Breast epithelium (tissue), 4 donors: ENCODE measurements at regions not wholly inside any gene's neighbourhood (a gene's known extent, or its start where the extent isn't known, plus 50 kb on each side); places are given as distances from the start of the nearest gene placed in this dataset.

Experiments used
- DNase-seq, 2 donors: peaks; one replicate each; pipeline ENCODE4 v3.0.0-alpha.2; 2019; ENCODE audit warnings: low spot score in 2 of 2
- H3K27ac ChIP-seq, 2 donors: fragments of 200-600 bp; sonication (generic) in 1 of 2; one replicate each; pipeline ENCODE4 v1.5.1; 2016 to 2019; ENCODE audit warnings: mild to moderate bottlenecking in 1 of 2
- H3K27me3 ChIP-seq, 2 donors: fragments of 200-600 bp; sonication (generic) in 1 of 2; one replicate each; pipeline versions ENCODE4 v1.5.1 to v1.6.0; 2017 to 2019; ENCODE audit warnings: control low read depth in 1 of 2, mild to moderate bottlenecking in 1 of 2
- H3K36me3 ChIP-seq: fragments of 200-600 bp; one replicate; pipeline ENCODE4 v1.5.1; 2019
- H3K4me1 ChIP-seq, 2 donors: fragments of 200-600 bp; sonication (generic); one replicate each; pipeline ENCODE4 v1.5.1; 2016 to 2019; ENCODE audit warnings: control low read depth in 1 of 2
- H3K4me3 ChIP-seq, 3 donors: fragments of 200-600 bp; sonication (generic); 1 replicate in 2 of 3; 2 replicates in 1 of 3; pipeline ENCODE4 v1.5.1; 2016 to 2019; ENCODE audit warnings: mild to moderate bottlenecking in 3 of 3, moderate library complexity in 2 of 3
- H3K9me3 ChIP-seq, 2 donors: fragments of 200-600 bp; sonication (generic) in 1 of 2; one replicate each; pipeline ENCODE4 v1.5.1; 2016 to 2019; ENCODE audit warnings: control low read depth in 1 of 2
- POLR2A ChIP-seq: fragments of 450-650 bp; IDR thresholded peaks from one replicate; pipeline ENCODE4 v1.6.1; 2016; ENCODE audit warnings: antibody characterized with exemption, mild to moderate bottlenecking, moderate library complexity
- POLR2AphosphoS5 ChIP-seq, 3 donors: sonication (generic); formaldehyde crosslinking; IDR thresholded peaks; one replicate each; pipeline ENCODE4 v1.6.1; 2017; ENCODE audit warnings: antibody characterized with exemption in 3 of 3
- intact Hi-C: fragments of 100-400 bp; cut with DNase I; formaldehyde crosslinking; loops from one replicate; pipeline ENCODE4 v1.15.1; 2023; ENCODE audit warnings: low total_unique reads
- TF ChIP-seq, protein P1 (sequence below), 3 donors: fragments of 450-650 bp; IDR thresholded peaks; one replicate each; pipeline ENCODE4 v1.5.1; 2016 to 2017; ENCODE audit warnings: antibody characterized with exemption in 3 of 3, mild to moderate bottlenecking in 3 of 3, moderate library complexity in 3 of 3

- Histone ChIP-seq H3K27ac (no peak overlapping the region), H3K4me3 (no peak overlapping the region), H3K4me1 (no peaks in the 10 kb centered on the region), H3K36me3 (no peaks in the 10 kb centered on the region), H3K27me3 (no peaks in the 10 kb centered on the region), H3K9me3 (no peaks in the 10 kb centered on the region)
- TF ChIP-seq, protein P1, sequence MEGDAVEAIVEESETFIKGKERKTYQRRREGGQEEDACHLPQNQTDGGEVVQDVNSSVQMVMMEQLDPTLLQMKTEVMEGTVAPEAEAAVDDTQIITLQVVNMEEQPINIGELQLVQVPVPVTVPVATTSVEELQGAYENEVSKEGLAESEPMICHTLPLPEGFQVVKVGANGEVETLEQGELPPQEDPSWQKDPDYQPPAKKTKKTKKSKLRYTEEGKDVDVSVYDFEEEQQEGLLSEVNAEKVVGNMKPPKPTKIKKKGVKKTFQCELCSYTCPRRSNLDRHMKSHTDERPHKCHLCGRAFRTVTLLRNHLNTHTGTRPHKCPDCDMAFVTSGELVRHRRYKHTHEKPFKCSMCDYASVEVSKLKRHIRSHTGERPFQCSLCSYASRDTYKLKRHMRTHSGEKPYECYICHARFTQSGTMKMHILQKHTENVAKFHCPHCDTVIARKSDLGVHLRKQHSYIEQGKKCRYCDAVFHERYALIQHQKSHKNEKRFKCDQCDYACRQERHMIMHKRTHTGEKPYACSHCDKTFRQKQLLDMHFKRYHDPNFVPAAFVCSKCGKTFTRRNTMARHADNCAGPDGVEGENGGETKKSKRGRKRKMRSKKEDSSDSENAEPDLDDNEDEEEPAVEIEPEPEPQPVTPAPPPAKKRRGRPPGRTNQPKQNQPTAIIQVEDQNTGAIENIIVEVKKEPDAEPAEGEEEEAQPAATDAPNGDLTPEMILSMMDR (IDR thresholded peaks at IDR 0.05) = no peak
- TF ChIP-seq POLR2A (no peak), POLR2AphosphoS5 (IDR thresholded peaks at IDR 0.05) (no peak)
- intact Hi-C loops = no loop called here
- no peak for DNase-seq
Measured at GRCh38 chr6:165090242-165090641, 219.2 kb downstream of the C6orf118 start.

- H3K4me3 ChIP-seq = no peak overlapping the region
- H3K27me3 ChIP-seq = no peaks in the 10 kb centered on the region
- no peaks in the 10 kb centered on the region for H3K9me3 ChIP-seq
- H3K4me1 ChIP-seq = no peaks in the 10 kb centered on the region
- no peak overlapping the region for H3K27ac ChIP-seq
- H3K36me3 ChIP-seq = no peaks in the 10 kb centered on the region
- TF ChIP-seq POLR2AphosphoS5 (IDR thresholded peaks at IDR 0.05) (no peak), POLR2A (no peak)
- TF ChIP-seq, protein P1 (IDR thresholded peaks at IDR 0.05) = no peak
- intact Hi-C loops = no loop called here
- no peak for DNase-seq
Measured at GRCh38 chr6:165086814-165087213, 222.6 kb downstream of the C6orf118 start.

- Histone ChIP-seq H3K4me1 (no peaks in the 10 kb centered on the region), H3K4me3 (no peak overlapping the region), H3K9me3 (no peaks in the 10 kb centered on the region), H3K27ac (no peak overlapping the region), H3K27me3 (no peaks in the 10 kb centered on the region), H3K36me3 (no peaks in the 10 kb centered on the region)
- intact Hi-C loops = no loop called here
- no peak for DNase-seq
- no peak for TF ChIP-seq POLR2A
- TF ChIP-seq, protein P1 (IDR thresholded peaks at IDR 0.05) = no peak
- no peak for TF ChIP-seq POLR2AphosphoS5 (IDR thresholded peaks at IDR 0.05)
Measured at GRCh38 chr6:165082636-165083035, 226.8 kb downstream of the C6orf118 start.

- Histone ChIP-seq H3K27ac (no peak overlapping the region), H3K27me3 (no peaks in the 10 kb centered on the region), H3K4me3 (no peak overlapping the region), H3K9me3 (no peaks in the 10 kb centered on the region), H3K36me3 (no peaks in the 10 kb centered on the region), H3K4me1 (no peaks in the 10 kb centered on the region)
- DNase-seq = no peak
- TF ChIP-seq, protein P1 (IDR thresholded peaks at IDR 0.05) = no peak
- TF ChIP-seq POLR2A = no peak
- no peak for TF ChIP-seq POLR2AphosphoS5 (IDR thresholded peaks at IDR 0.05)
- intact Hi-C loops = no loop called here
Measured at GRCh38 chr6:165081944-165082532, 227.4 kb downstream of the C6orf118 start.

DNA sequence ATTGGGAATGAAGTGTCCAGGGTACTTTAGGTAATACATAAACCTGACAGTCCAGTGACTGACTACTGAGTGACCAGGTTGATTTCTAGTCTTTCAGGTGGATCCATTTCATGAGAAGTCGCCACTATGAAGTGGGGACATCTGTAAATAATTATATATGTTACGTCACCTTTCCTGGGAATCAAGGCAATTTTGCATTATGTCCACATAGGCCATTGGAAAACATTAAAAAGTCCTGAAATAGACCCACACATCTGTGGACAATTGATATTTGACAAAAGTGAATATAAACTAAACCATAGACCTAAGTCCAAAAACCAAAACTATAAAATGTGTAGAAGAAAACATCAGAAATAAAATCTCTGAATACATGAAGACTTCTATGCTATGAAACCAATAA is 231.5 kb downstream of the C6orf118 start:
- no peaks in the 10 kb centered on the region for H3K27me3 ChIP-seq
- H3K27ac ChIP-seq = no peak overlapping the region
- no peaks in the 10 kb centered on the region for H3K4me1 ChIP-seq
- no peaks in the 10 kb centered on the region for H3K9me3 ChIP-seq
- intact Hi-C loops = no loop called here
- DNase-seq = no peak
- no peaks in the 10 kb centered on the region for H3K36me3 ChIP-seq
- H3K4me3 ChIP-seq = no peak overlapping the region
- TF ChIP-seq POLR2AphosphoS5 (IDR thresholded peaks at IDR 0.05) = no peak
- TF ChIP-seq, protein P1 (IDR thresholded peaks at IDR 0.05) = no peak
- no peak for TF ChIP-seq POLR2A
